Lower leg skin (tissue), 3 donors: ENCODE measurements at regions not wholly inside any gene's neighbourhood (a gene's known extent, or its start where the extent isn't known, plus 50 kb on each side); places are given as distances from the start of the nearest gene placed in this dataset.

Experiments used
- CTCF ChIP-seq, 3 donors: fragments of 450-650 bp; IDR thresholded peaks; one replicate each; pipeline ENCODE4 v1.5.1; 2016; ENCODE audit warnings: antibody characterized with exemption in 3 of 3, mild to moderate bottlenecking in 3 of 3, moderate library complexity in 2 of 3
- POLR2A ChIP-seq, 2 donors: fragments of 450-650 bp; IDR thresholded peaks; one replicate each; pipeline ENCODE4 v1.6.1; 2016 to 2017; ENCODE audit warnings: antibody characterized with exemption in 2 of 2, mild to moderate bottlenecking in 1 of 2, moderate library complexity in 1 of 2

- TF ChIP-seq CTCF (IDR thresholded peaks at IDR 0.05), result no peak
- TF ChIP-seq POLR2A (IDR thresholded peaks at IDR 0.05), result no peak
Observed at GRCh38 chr6:68094070-68094469, 541.0 kb upstream of the ADGRB3 start.
